ENCODE measurements at regions not wholly inside any gene's neighbourhood (a gene's known extent, or its start where the extent isn't known, plus 50 kb on each side); places are given as distances from the start of the nearest gene placed in this dataset.

- H3K27ac ChIP-seq: no peak overlapping the region
- peaks cover 0 to 28% (median 0%) of the 10 kb centered on the region in 3 donors for H3K4me1 ChIP-seq
- WGBS, 2 donors: 67 to 87% methylated on average over 2 of the region's 2 CpGs
- no peaks in the 10 kb centered on the region for H3K27me3 ChIP-seq
- intact Hi-C loops (cut with DNase I): no loop called here
- no peak overlapping the region for H3K4me3 ChIP-seq
- TF ChIP-seq POLR2A (IDR thresholded peaks at IDR 0.05) (no peak), CTCF (IDR thresholded peaks at IDR 0.05) (no peak)
- H3K36me3 ChIP-seq: no peaks in the 10 kb centered on the region
- no peak for DNase-seq
- no peaks in the 10 kb centered on the region for H3K9me3 ChIP-seq
Observed at GRCh38 chr15:93305306-93305705, 216.3 kb upstream of the RGMA start.

DNA sequence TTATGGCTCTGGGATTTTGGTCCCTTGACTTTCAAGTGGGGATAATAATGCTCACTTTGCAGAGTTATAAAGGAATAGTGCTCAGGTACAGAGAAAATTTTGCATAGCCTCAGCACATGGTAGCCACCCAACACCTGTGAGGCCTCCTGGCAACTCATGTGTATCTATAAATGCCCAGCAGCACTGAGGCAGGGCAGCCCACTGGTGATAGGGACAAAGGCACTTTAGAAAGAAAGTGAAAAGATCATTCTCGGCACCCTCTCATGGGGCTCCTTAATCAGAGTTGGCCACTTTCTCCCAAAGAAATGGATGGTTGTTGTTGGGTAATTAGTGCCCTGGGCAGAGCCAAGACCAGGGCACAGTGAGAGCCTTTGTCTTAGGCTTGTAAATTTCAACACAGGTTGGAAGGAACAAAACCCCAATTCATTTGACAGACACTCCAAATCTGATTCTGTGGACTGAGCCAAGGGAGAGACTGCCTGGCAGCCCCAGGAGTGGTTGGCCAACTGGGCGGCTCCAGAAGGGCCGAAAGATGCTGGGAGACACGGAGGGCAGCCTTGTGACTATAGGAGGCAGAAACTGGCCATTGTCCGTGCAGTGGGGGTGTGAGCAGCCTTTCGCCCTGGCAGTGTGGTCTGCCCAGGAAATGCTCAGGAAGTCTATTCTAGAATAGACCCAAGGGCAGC, 213.2 kb upstream of the RGMA start:
- intact Hi-C loops (cut with DNase I): no loop called here
- WGBS, 2 donors: 70 to 86% methylated on average over 1 to 6 of the region's 6 CpGs
- Histone ChIP-seq H3K27ac (no peak overlapping the region), H3K27me3 (no peaks in the 10 kb centered on the region), H3K4me1 (peaks cover 0 to 47% (median 6%) of the 10 kb centered on the region in 3 donors), H3K9me3 (no peaks in the 10 kb centered on the region), H3K4me3 (no peak overlapping the region), H3K36me3 (no peaks in the 10 kb centered on the region)
- no peak for TF ChIP-seq CTCF (IDR thresholded peaks at IDR 0.05)
- no peak for TF ChIP-seq POLR2A (IDR thresholded peaks at IDR 0.05)
- no peak for DNase-seq

GRCh38 chr15:93300796-93301195, 211.8 kb upstream of the RGMA start:
- 31 to 32% methylated on average over 3 of the region's 3 CpGs for WGBS, 2 donors
- no peak overlapping the region for H3K4me3 ChIP-seq
- peaks cover 0 to 47% (median 6%) of the 10 kb centered on the region in 3 donors for H3K4me1 ChIP-seq
- H3K27me3 ChIP-seq: no peaks in the 10 kb centered on the region
- intact Hi-C loops (cut with DNase I): no loop called here
- no peaks in the 10 kb centered on the region for H3K9me3 ChIP-seq
- H3K27ac ChIP-seq: peak overlapping the region in 1 of 4 donors; percentile 38
- no peak for DNase-seq
- TF ChIP-seq POLR2A (IDR thresholded peaks at IDR 0.05) (no peak), CTCF (IDR thresholded peaks at IDR 0.05) (no peak)
- H3K36me3 ChIP-seq: no peaks in the 10 kb centered on the region

DNA sequence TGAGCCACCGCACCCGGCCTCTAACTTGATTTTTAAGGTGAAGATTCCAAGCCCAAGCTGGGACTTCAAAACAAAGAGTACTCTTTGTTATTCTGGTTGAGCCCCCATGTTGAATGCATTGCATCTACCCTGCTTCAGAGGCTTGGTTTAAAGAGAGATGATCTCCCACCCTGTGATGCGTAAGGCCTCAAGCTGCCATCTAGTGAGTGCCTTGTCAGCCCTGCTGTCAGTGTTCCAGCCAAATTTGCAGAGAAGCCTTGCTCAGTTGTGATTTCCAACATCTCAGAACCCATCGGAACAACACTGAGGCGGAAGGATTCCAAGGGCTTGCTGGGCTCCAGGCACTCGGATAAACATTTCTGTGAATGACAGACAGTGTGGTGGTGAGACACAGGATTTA, 210.7 kb upstream of the RGMA start:
- Histone ChIP-seq H3K27me3 (no peaks in the 10 kb centered on the region), H3K9me3 (no peaks in the 10 kb centered on the region), H3K36me3 (no peaks in the 10 kb centered on the region), H3K4me1 (peaks cover 0 to 47% (median 6%) of the 10 kb centered on the region in 3 donors), H3K27ac (peak overlapping the region in 1 of 4 donors; percentile 38), H3K4me3 (no peak overlapping the region)
- DNase-seq: no peak
- TF ChIP-seq CTCF (IDR thresholded peaks at IDR 0.05) (no peak), POLR2A (IDR thresholded peaks at IDR 0.05) (no peak)
- WGBS, 2 donors: 94 to 96% methylated on average over 4 to 6 of the region's 6 CpGs
- intact Hi-C loops (cut with DNase I): no loop called here

DNA sequence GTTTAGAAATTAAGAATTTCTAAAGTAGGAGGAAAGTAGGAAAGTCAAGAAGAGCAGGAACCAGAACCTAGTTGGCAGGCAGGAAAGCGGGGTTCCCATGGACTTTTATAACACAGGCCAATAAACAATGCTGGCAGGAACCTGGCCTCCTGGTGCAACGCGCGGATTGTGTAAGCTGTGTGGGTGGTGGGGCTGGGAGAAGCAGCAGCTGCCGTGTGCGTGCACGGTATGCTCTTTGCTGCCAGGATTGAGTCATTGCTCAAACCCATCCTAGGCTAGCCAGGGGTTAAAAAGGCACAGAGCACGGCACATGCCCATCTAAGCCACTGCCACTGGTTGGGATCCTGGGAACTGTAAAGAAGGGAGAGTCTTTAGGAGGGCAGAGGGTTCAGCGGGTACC, 209.9 kb upstream of the RGMA start:
- Histone ChIP-seq H3K4me3 (no peak overlapping the region), H3K4me1 (peaks cover 0 to 47% (median 6%) of the 10 kb centered on the region in 3 donors), H3K27ac (peak overlapping the region in 1 of 4 donors; percentile 33), H3K27me3 (no peaks in the 10 kb centered on the region), H3K9me3 (no peaks in the 10 kb centered on the region), H3K36me3 (no peaks in the 10 kb centered on the region)
- WGBS, 2 donors: 26 to 42% methylated on average over 9 of the region's 9 CpGs
- TF ChIP-seq CTCF (IDR thresholded peaks at IDR 0.05) (no peak), POLR2A (IDR thresholded peaks at IDR 0.05) (no peak)
- no peak for DNase-seq
- intact Hi-C loops (cut with DNase I): no loop called here
